Stimulated activated CD4-positive, alpha-beta T cell treated with anti-CD3 and anti-CD28 coated beads, Interleukin-1b, Interleukin-23, amount 100 ng/mL, for 48 hours (primary cell): ENCODE measurements at regions not wholly inside any gene's neighbourhood (a gene's known extent, or its start where the extent isn't known, plus 50 kb on each side); places are given as distances from the start of the nearest gene placed in this dataset.
"Not testable (repeated sequence)": the region's sequence is repeated elsewhere in the genome, so short reads cannot be mapped to it uniquely, and the experiment has no call there.

Experiments
- DNase-seq: peaks from one replicate; pipeline ENCODE4 v3.0.0-alpha.2; 2020

DNA sequence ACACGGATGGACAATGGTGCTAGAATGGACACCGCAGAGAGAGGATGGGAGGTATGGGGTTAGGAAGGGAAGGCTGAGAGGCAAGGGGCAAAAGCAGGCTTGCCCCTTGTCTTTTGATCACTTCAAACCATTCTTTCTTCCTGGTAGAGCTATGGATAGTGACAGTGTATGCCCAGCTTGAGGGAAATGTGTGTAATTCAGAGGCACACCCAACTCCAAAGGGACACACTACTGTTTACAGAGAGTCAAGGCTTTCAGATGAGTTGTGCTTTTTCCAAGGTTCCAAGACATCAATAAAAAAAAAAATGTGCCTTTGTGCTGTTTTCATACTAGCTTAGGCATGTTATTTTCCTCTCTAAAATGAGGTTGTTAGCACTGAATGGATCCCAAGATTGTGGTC, 185.0 kb downstream of the MCHR2 start:
- DNase-seq = no peak

DNA sequence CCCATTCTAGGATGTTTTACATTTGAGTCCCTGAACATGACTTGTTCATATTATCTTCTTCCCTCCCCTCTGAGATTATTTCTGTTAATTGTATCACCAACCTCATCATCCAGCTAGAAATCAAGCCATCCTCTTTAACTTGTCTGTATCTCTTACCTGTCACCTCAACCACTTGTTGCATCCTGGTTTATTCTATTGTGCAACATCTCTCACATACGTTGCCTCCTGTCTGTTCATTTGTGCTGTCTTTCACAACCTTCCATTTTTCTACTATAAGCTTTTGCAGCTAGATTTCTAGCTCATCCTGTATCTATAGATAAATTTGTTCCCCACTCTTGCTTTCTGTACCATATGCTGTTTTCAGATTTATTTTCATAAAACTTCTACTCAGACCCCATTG, 183.7 kb downstream of the MCHR2 start:
- DNase-seq = no peak

DNA sequence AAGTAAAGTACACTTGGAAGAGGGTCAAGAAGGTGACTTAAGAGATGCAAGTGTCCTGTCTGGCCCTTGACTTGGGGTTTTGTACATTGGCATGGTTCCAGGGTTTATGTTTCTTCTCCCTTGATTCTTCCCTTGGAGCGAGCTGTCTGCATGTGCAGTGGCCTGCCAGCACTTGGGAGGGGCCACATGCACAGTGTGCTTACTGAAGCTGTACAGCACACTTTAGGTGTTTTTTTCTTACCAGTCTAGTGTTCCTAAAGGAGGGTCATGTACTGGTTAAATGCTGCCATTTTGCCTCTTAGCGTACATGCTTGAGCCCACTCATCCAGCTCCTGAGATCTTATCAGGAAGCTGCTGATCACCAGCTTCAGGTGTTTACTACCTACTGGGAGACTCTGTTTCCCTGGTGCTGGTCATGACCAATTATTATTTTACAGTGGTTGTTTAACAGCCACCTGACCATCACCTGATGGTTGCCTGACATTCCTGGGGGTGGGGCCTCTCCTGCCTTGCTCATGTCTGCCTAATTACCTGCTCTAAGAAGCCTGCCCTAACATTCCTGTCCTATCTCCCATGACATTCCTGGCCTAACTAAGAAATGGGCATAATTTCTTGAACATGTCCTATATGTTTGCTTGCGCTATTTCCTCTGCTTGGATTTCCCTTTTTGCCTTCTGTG, 182.9 kb downstream of the MCHR2 start:
- DNase-seq = no peak

GRCh38 chr6:99811636-99812035, 182.4 kb downstream of the MCHR2 start:
- DNase-seq = no peak

- DNase-seq = no peak
Measured at GRCh38 chr6:99813565-99813964, 180.5 kb downstream of the MCHR2 start.

- DNase-seq = no peak
Measured at GRCh38 chr6:99814230-99814928, 179.6 kb downstream of the MCHR2 start.

DNA sequence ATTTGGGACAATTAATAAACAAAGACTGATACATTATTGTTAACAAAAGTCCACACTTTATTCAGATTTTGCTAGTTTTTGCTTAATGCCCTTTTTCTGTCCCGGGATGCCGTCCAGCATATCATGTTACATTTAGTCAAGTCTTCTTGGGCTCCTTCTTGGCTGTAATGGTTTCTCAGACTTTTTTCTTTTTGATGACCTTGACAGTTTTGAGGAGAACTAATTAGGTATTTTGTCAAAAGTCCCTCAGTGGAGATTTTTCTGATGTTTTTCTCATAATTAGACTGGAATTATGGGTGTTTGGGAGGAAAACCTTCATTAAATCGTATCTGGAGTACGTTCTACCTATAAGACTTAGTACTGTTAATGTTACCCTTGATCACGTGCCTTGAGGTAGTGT, 177.2 kb downstream of the MCHR2 start:
- no peak for DNase-seq

DNA sequence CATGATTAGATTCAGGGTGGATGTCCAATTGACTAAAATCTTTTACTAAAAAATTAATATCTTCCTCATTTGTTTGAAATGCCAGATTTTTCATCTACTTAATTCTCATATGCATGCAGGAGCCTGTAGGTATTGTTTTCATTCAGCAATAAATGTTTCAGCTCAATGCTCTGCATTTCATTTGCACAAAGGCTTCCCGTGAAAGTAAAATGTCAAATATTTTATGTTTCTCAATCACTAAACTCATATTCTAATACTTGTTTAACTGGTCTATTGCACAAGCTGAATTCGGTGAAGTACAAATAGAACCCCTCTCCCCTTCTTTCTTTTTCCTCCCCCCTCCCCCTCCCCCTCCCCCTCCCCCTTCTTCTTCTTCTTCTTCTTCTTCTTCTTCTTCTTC, 175.9 kb downstream of the MCHR2 start:
- no peak for DNase-seq

GRCh38 chr6:99819853-99820252, 174.2 kb downstream of the MCHR2 start:
- DNase-seq = no peak

GRCh38 chr6:99821164-99821563, 172.9 kb downstream of the MCHR2 start:
- DNase-seq = no peak

DNA sequence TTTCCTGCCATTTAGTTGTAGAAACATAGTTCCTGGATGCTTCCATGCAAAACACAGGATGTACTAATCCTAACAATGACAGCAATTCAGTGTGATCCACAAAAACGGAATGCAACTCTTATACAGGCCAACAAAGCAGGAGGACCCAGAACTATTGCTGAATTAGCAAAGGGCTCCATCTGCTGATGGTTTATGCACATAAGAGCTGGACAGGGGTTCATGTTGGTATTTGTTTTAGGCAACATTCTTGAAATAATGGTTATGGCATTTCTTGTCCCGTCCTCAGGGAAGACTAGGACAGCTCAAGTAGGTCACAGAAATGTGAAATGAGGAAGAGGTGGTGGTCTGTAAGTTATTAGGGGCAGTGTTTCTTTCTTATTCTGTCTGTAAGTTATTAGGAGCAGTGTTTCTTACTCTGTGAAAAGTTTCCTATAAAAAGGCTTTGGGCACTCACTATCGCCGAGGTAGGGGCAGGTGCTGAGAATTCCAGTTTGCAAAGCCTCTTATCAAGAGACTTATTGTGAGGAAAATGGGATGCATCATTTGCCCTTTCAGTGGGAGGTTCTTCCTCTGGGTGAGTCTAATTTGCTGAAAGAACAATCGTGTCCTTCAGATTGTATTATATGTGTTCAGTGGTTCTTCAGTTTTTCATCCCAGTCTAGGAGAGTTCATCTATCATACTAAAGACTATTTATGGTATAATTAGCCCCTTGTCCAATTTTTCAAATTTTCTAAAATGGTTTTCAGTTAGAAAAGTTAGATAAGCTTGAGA, 171.1 kb downstream of the MCHR2 start:
- DNase-seq = no peak

GRCh38 chr6:99823513-99824235, 170.3 kb downstream of the MCHR2 start:
- not testable (repeated sequence) for DNase-seq

GRCh38 chr6:99833034-99833433, 161.0 kb downstream of the MCHR2 start:
- DNase-seq = no peak

- DNase-seq = no peak
Measured at GRCh38 chr6:99836471-99836870, 157.6 kb downstream of the MCHR2 start.

GRCh38 chr6:99838607-99839006, 155.4 kb downstream of the MCHR2 start:
- DNase-seq = no peak

GRCh38 chr6:99841297-99841696, 152.7 kb downstream of the MCHR2 start:
- DNase-seq = no peak

DNA sequence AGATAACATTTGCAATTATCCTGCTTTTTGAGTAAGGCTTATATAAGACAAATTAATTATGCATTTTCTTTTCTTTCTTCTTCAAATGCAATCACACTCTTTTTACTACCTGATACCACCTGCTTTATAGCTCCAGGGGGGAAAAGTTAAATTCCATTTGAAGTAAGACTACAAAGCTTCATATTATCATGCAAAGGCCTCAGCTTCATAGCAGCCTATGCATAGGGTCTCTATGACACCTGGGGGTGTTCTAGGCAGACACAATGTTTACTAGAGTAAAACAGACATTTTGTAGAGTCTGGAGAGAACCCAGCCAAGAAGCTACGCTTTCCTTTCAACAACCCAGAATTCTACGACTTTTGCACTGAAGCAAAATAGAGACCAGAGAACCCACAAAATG, 148.0 kb downstream of the MCHR2 start:
- DNase-seq = no peak

DNA sequence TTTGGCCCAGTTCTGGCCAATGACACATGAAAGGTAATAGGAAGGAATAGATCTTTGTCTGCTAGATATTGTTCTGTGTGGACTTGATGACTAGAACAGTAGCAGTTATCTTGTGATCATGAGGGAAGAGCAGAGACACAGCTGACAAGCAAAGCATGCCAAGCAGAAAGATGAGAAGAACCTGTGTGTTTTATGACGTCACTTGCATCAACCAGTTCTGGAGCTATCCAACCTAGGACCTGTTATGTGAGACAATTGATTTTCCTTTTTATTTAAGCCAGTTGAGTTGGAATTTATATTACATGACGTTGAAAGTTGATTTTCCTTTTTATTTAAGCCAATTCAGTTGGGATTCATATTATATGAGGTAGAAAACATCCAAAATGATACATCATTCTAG, 143.2 kb downstream of the MCHR2 start:
- no peak for DNase-seq

- no peak for DNase-seq
Measured at GRCh38 chr6:99852031-99852430, 142.0 kb downstream of the MCHR2 start.

DNA sequence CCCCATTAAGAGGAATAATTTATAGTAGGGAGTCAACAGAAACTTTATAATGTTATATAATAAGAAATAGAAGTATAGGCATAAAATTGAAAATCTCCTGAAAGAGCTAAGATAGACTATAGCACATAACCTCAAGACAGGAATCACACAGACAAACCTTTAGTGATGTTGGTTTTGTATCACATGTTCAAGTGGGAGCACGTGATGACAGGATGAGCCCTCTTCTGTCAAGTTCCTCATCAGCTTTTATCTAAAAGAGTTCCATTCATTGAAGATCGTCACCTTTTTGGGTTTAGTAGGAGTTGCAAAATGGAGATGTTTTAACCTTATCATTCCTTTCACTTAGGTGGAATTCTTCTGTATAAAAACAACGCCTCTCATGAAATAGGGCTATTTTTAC, 127.0 kb downstream of the MCHR2 start:
- no peak for DNase-seq

GRCh38 chr6:99868074-99868702, 125.8 kb downstream of the MCHR2 start:
- peak; percentile 66 for DNase-seq
